GM12878 (cell line): ENCODE measurements at regions not wholly inside any gene's neighbourhood (a gene's known extent, or its start where the extent isn't known, plus 50 kb on each side); places are given as distances from the start of the nearest gene placed in this dataset.

Experiments used
- EGR1 ChIP-seq, 2 experiments: IDR thresholded peaks; 1 replicate in 1 of 2; 2 replicates in 1 of 2; pipeline ENCODE4 v1.6.1; 2011 to 2012; ENCODE audit warnings: low read depth in 2 of 2, low read length in 2 of 2, borderline replicate concordance in 1 of 2, mild to moderate bottlenecking in 1 of 2, moderate library complexity in 1 of 2
- RAD21 ChIP-seq: IDR thresholded peaks from 2 replicates; pipeline ENCODE4 v1.6.1; 2011; ENCODE audit warnings: mild to moderate bottlenecking, low read depth, low read length, moderate library complexity; ENCODE audit not compliant: insufficient read depth
- TF ChIP-seq, protein P1 (sequence below), 3 experiments: IDR thresholded peaks in 2 of 3; conservative IDR thresholded peaks in 1 of 3; 2 replicates each; pipeline ENCODE4 v1.5.1; 2011; ENCODE audit warnings: low read depth in 3 of 3, low read length in 3 of 3, mild to moderate bottlenecking in 3 of 3, control low read depth in 2 of 3, moderate library complexity in 2 of 3, inconsistent platforms in 1 of 3, mixed read lengths in 1 of 3; ENCODE audit not compliant: control insufficient read depth in 2 of 3, insufficient read depth in 1 of 3; ENCODE audit errors: extremely low read depth in 1 of 3
- TF ChIP-seq, protein P2 (sequence below): fragments of 450-650 bp; IDR thresholded peaks from 2 replicates; pipeline ENCODE4 v1.6.1; 2017; ENCODE audit warnings: antibody characterized with exemption, mild to moderate bottlenecking, moderate library complexity
- TF ChIP-seq, protein P3 (sequence below): IDR thresholded peaks from 2 replicates; pipeline ENCODE4 v1.6.1; 2012; ENCODE audit warnings: improper control_type of control experiment, low read depth, low read length; ENCODE audit not compliant: insufficient replicate concordance
- TF ChIP-seq, protein P4 (sequence below): fragments of 450-650 bp; IDR thresholded peaks from 2 replicates; pipeline ENCODE4 v1.6.1; 2017; ENCODE audit warnings: mild to moderate bottlenecking

DNA sequence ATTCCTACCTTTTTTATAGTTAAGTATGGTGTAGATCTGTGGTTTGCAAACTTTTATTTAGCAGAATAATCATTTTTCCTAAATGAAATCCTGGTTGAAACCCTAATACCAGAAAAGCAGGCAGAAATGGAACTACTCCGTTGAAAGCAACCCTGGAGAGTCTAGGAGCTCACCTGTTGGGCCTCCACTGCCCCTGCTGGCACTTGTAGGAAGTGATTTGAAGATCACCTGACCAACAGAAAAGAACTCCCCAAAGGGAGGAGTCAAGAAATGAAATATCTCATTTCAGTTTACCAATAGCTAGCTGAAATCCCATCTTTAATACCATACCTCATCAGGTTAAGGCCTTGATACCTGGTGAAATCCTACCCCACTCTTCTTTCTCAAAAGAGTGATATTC, 277.1 kb downstream of the KLHL13 start (continued):
- TF ChIP-seq, protein P1, sequence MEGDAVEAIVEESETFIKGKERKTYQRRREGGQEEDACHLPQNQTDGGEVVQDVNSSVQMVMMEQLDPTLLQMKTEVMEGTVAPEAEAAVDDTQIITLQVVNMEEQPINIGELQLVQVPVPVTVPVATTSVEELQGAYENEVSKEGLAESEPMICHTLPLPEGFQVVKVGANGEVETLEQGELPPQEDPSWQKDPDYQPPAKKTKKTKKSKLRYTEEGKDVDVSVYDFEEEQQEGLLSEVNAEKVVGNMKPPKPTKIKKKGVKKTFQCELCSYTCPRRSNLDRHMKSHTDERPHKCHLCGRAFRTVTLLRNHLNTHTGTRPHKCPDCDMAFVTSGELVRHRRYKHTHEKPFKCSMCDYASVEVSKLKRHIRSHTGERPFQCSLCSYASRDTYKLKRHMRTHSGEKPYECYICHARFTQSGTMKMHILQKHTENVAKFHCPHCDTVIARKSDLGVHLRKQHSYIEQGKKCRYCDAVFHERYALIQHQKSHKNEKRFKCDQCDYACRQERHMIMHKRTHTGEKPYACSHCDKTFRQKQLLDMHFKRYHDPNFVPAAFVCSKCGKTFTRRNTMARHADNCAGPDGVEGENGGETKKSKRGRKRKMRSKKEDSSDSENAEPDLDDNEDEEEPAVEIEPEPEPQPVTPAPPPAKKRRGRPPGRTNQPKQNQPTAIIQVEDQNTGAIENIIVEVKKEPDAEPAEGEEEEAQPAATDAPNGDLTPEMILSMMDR (IDR thresholded peaks at IDR 0.05 in 2 of 3, conservative IDR thresholded peaks at IDR 0.05 in 1 of 3; ENCODE audit: control insufficient read depth in 2 of 3, extremely low read depth in 1 of 3, insufficient read depth in 1 of 3, low read depth in 3 of 3, low read length in 3 of 3): 0 out of 6 replicates have a peak, but pooled peaks of 1 of the 3 experiments have one; percentile 17
- TF ChIP-seq, protein P2, sequence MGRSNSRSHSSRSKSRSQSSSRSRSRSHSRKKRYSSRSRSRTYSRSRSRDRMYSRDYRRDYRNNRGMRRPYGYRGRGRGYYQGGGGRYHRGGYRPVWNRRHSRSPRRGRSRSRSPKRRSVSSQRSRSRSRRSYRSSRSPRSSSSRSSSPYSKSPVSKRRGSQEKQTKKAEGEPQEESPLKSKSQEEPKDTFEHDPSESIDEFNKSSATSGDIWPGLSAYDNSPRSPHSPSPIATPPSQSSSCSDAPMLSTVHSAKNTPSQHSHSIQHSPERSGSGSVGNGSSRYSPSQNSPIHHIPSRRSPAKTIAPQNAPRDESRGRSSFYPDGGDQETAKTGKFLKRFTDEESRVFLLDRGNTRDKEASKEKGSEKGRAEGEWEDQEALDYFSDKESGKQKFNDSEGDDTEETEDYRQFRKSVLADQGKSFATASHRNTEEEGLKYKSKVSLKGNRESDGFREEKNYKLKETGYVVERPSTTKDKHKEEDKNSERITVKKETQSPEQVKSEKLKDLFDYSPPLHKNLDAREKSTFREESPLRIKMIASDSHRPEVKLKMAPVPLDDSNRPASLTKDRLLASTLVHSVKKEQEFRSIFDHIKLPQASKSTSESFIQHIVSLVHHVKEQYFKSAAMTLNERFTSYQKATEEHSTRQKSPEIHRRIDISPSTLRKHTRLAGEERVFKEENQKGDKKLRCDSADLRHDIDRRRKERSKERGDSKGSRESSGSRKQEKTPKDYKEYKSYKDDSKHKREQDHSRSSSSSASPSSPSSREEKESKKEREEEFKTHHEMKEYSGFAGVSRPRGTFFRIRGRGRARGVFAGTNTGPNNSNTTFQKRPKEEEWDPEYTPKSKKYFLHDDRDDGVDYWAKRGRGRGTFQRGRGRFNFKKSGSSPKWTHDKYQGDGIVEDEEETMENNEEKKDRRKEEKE: no peak
- no peak for TF ChIP-seq EGR1 (IDR thresholded peaks at IDR 0.05; ENCODE audit: borderline replicate concordance in 1 of 2, low read depth in 2 of 2, low read length in 2 of 2)
- TF ChIP-seq, protein P3, sequence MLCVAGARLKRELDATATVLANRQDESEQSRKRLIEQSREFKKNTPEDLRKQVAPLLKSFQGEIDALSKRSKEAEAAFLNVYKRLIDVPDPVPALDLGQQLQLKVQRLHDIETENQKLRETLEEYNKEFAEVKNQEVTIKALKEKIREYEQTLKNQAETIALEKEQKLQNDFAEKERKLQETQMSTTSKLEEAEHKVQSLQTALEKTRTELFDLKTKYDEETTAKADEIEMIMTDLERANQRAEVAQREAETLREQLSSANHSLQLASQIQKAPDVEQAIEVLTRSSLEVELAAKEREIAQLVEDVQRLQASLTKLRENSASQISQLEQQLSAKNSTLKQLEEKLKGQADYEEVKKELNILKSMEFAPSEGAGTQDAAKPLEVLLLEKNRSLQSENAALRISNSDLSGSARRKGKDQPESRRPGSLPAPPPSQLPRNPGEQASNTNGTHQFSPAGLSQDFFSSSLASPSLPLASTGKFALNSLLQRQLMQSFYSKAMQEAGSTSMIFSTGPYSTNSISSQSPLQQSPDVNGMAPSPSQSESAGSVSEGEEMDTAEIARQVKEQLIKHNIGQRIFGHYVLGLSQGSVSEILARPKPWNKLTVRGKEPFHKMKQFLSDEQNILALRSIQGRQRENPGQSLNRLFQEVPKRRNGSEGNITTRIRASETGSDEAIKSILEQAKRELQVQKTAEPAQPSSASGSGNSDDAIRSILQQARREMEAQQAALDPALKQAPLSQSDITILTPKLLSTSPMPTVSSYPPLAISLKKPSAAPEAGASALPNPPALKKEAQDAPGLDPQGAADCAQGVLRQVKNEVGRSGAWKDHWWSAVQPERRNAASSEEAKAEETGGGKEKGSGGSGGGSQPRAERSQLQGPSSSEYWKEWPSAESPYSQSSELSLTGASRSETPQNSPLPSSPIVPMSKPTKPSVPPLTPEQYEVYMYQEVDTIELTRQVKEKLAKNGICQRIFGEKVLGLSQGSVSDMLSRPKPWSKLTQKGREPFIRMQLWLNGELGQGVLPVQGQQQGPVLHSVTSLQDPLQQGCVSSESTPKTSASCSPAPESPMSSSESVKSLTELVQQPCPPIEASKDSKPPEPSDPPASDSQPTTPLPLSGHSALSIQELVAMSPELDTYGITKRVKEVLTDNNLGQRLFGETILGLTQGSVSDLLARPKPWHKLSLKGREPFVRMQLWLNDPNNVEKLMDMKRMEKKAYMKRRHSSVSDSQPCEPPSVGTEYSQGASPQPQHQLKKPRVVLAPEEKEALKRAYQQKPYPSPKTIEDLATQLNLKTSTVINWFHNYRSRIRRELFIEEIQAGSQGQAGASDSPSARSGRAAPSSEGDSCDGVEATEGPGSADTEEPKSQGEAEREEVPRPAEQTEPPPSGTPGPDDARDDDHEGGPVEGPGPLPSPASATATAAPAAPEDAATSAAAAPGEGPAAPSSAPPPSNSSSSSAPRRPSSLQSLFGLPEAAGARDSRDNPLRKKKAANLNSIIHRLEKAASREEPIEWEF: no peak
- TF ChIP-seq RAD21: 0 out of 2 replicates have a peak, but pooled peaks have one; percentile 20
- TF ChIP-seq, protein P4, sequence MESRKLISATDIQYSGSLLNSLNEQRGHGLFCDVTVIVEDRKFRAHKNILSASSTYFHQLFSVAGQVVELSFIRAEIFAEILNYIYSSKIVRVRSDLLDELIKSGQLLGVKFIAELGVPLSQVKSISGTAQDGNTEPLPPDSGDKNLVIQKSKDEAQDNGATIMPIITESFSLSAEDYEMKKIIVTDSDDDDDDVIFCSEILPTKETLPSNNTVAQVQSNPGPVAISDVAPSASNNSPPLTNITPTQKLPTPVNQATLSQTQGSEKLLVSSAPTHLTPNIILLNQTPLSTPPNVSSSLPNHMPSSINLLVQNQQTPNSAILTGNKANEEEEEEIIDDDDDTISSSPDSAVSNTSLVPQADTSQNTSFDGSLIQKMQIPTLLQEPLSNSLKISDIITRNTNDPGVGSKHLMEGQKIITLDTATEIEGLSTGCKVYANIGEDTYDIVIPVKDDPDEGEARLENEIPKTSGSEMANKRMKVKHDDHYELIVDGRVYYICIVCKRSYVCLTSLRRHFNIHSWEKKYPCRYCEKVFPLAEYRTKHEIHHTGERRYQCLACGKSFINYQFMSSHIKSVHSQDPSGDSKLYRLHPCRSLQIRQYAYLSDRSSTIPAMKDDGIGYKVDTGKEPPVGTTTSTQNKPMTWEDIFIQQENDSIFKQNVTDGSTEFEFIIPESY: no peak
- TF ChIP-seq, all 136 proteins: peak for 2
